LNCAP (cell line): ENCODE measurements at regions not wholly inside any gene's neighbourhood (a gene's known extent, or its start where the extent isn't known, plus 50 kb on each side); places are given as distances from the start of the nearest gene placed in this dataset.

Experiments used
- TF ChIP-seq, protein P1 (sequence below): fragments of 450-650 bp; IDR thresholded peaks from 2 replicates; pipeline ENCODE4 v1.5.1; 2017; ENCODE audit warnings: mild to moderate bottlenecking

DNA sequence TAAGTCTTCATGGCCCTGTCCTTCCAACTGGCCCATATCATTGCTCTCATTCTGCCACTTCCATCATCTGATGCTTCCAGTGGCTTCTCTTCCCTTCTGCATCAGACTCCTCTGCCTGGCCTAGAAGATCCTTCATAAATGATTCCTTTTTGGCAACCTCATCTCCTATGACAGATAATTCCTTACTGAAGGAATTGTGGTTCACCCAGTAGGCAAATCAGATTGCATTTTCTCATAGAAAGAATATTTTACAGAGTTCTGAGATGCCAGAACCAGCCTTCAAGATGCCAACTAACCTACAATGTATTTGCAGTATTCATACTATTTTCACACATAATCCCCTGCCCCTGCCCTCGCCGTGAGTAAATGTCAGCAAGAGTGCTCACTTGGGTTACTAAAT is 423.0 kb upstream of the TGFBR2 start:
- TF ChIP-seq, protein P1, sequence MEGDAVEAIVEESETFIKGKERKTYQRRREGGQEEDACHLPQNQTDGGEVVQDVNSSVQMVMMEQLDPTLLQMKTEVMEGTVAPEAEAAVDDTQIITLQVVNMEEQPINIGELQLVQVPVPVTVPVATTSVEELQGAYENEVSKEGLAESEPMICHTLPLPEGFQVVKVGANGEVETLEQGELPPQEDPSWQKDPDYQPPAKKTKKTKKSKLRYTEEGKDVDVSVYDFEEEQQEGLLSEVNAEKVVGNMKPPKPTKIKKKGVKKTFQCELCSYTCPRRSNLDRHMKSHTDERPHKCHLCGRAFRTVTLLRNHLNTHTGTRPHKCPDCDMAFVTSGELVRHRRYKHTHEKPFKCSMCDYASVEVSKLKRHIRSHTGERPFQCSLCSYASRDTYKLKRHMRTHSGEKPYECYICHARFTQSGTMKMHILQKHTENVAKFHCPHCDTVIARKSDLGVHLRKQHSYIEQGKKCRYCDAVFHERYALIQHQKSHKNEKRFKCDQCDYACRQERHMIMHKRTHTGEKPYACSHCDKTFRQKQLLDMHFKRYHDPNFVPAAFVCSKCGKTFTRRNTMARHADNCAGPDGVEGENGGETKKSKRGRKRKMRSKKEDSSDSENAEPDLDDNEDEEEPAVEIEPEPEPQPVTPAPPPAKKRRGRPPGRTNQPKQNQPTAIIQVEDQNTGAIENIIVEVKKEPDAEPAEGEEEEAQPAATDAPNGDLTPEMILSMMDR, result no peak

DNA sequence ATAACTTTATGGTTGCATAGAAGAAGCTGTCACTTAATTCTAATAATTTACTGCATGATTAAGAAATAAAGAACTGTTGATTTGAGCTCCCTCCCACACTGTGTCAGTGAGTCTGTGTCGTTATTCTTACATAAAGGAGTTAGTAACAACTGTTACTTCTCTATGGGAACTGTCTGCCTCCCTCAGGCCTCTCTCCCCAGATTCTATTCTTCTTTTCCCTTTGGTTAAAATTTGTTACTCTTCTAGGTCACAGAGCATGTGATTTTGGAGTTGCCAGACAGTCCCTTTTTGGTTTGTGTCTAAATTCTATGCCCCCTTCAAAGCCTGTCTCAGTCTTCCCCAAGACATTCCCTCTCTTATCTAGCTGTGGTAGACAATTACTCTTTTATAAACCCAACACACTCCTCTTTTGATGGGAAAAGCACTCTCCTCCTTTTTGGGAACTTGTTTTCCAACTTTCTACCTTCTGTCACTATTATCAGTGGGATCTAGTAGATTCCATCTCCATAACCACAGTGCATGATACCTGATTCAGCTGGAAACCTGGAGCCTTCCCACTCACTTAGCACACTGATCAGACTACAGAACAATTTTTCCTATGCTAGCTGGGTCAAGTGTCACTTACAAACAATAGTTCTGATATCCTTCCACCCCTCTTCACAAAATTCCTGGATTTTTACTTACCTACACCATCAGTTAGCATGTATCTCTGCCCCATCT is 422.1 kb upstream of the TGFBR2 start:
- TF ChIP-seq, protein P1, result no peak

DNA sequence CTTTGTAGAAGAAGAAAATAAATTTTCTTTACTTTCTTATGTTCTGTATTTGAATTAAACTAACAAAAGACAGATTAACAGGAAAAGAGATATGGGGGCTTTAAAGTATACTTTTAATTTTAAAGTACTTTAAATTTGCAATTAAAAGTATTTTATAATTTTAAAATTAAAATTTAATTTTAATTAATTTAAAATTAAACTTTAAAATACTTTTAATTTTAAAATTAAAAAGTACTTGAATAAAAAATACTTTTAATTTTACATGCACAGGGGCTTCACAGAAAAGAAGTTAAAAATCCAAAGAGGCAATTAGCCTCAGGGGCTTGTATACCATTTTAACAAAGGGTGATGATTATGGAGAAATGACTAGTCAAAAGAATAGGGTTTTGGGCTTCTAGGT is 420.5 kb upstream of the TGFBR2 start:
- TF ChIP-seq, protein P1, result no peak

GRCh38 chr3:30186741-30187219 is 419.6 kb upstream of the TGFBR2 start:
- TF ChIP-seq, protein P1, result no peak

DNA sequence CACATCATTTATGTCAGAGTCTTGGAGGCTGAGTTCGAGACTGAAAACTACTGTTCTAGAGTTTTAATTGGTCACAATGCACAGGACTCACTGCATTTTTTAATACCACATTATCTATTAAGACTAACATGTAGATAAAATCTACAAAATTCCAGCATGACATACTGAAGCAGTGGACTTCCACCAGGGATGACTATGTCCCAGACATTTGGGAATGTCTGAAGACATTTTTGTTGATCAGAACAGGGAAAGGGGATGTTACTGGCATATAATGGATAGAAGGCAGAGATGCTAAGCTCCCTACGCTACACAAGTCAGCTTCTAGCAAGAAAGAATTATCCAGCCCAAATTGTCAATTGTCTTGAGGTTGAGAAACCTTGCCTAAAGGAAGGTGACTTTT is 419.0 kb upstream of the TGFBR2 start:
- TF ChIP-seq, protein P1, result no peak

GRCh38 chr3:30188713-30189112 is 417.7 kb upstream of the TGFBR2 start:
- TF ChIP-seq, protein P1, result no peak

GRCh38 chr3:30189900-30190299 is 416.5 kb upstream of the TGFBR2 start:
- TF ChIP-seq, protein P1, result no peak

DNA sequence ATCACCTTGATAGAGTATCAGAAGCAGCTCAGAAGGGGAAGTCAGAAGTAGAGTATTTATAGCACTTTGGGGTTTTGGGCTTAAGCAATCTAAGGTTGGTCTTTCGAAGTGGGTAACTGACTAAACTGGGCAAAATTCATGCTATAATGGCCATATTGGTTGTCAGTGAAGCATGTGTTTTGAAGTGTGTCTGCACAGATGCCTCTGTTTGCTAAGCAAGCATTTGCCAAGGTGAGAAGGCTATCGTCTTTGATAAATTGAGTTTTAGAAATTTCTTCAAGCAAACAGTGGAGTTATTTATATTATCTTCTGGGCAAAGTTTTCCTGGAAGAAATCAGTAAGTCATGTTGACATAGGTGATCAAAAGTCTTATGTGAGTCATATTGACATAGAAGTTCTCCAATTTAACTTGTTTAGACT is 412.8 kb upstream of the TGFBR2 start:
- TF ChIP-seq, protein P1, result no peak
